Stimulated activated CD4-positive, alpha-beta T cell treated with anti-CD3 and anti-CD28 coated beads, Interleukin-15, amount 100 ng/mL, for 48 hours (primary cell): ENCODE measurements at regions not wholly inside any gene's neighbourhood (a gene's known extent, or its start where the extent isn't known, plus 50 kb on each side); places are given as distances from the start of the nearest gene placed in this dataset.
"Not testable (repeated sequence)": the region's sequence is repeated elsewhere in the genome, so short reads cannot be mapped to it uniquely, and the experiment has no call there.

Source experiments
- DNase-seq, 2 donors: peaks; one replicate each; pipeline ENCODE4 v3.0.0-alpha.2; 2020; ENCODE audit warnings: low read depth in 2 of 2

DNA sequence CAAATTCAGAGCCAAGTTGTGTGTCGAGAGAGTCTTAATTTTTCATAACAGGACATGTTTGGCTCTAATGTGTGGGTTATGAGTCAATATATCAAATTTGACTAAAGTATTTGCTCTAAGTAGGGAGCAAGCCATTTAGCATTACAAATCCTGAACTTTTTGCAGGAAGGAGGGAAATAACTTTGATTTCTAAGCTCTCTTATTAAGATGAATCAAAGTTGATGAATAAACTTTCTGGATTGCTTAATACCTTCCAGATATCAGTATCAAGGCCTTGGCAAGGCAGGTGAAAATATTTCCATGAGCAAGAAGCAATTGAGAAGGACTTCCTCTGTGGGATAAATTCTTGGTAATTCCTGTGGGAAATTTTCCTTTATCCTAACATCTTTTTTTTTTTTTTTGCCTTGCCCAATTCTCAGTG, 258.8 kb downstream of the AHR start:
- DNase-seq: no peak

DNA sequence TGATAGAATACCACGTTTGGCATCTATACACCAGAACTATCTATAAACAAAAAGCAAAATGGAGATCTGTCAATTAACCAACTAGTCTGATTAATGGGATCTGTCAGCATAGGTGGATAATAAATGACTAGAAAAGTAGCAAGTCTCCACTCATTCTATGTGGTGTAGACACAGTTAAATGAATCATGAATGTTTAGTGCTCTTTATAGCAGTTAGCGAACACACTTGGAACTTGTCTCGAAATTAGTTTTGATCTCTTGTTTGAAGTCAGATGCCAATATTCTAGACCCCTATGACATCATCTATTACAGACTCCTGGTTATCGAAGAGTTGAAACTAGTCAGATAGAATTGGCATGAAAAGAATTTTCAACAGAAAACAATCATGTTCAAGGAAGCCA, 259.7 kb downstream of the AHR start:
- no peak for DNase-seq

DNA sequence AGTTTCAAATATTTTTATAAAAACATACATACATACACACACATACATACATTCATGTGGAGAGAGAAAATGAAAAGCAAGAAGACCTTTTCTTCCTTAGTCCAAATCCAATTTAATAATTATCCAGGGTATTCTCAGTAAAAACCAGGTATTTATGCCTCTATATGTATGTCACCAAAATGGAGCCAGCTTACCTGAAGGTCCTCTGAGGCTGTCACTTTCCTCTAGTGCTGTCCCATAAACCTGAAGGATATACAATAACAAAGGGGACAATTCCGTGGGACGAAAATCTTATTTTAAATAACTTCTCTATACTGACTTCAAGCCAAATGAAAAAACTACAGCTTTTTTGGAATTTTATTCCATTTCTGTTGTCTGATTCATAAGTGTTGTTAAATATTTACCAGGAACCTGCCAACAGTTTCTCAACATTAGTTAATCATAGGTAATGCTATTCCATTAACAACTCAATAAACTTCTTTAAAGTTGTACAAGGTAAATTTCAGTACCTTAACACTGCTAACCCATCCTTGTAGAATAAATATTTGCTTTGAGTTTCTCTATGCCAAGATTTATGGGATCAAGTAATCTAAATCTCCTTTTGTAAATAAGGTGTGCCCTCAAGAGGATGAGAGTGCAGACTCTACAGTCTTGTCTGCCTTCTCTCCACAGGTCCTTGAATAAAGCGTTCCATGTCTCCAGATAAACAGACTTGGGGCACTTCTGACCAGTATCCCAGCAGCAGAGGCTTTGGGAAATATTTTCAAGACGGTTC, 260.3 kb downstream of the AHR start:
- DNase-seq: no peak

DNA sequence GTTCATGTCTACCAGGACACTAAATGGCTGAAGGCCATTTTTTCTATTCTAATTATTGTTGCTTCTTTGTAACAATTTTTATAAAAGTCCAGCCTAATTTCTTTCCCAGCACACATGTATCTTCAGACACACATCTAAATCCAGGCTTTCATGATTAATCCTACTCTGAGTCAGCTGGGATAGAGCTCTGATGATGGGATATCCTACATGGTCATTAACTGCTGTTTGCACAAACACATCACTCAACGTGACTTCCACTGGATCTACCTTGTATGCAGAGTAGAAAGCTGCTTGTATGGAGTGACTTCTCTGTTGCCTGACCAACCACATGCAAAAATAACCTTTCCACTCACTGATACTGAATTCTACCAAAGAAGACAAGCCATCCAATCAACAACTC, 260.9 kb downstream of the AHR start:
- no peak for DNase-seq

DNA sequence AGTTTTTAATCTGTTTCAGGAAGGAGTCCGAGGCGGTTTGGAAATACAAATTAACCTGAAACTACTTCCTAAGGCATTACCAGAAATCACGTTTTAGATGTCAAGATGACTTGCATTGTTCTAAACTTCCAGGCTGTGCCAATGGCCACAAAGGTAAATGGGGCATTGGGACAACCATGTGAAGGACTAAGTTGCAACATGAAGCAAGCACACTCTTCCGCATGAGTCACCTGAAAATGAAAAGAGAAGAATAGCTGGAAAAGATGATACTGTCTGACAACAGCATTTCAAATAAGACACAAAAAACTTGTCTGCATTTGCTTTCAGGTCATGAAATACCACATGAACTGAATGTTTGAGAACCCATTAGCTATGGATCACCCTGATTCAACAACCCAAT, 262.1 kb downstream of the AHR start:
- no peak for DNase-seq

DNA sequence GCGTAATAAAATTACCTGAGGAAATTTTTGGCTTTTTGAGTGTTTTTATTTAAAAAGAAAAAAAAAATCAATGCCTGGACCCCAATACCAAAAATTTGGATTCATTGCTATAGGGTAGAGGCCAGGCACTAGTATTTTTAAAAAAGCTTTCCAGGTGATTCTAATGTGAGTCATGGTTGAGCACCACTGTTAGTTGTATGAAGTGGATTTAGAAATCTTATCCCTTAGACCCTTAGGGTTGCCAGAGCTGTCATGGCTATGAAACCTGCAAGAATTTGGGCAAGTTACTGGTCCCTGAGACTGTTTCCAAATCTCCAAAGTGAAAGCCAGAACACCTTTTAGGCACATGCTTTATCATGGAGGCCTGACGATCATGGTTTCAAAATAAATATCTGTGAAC, 262.5 kb downstream of the AHR start:
- no peak for DNase-seq

DNA sequence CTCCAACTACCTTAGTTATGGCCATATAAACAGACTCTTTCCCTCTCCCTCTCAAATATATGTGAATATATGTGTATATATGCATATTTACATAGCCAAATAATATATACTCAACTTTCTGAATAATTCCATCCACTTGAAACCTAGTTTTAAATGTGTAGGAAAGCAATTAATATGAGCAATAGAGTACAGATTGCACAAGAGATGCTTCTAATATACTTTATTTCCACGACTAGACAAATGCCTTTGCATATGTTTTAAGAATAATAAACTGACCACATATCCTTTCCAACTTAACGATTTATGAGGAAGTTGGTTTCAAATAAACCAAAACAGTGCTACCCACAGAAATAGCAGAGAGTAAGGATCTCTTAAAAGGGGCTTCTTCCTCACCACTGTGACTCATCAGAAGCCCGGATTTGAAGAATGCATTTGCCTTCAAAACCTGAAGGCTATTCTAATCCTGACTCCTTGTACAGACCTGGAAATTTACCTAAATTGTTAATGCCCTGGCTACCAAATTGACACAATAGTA, 266.3 kb downstream of the AHR start:
- no peak for DNase-seq

DNA sequence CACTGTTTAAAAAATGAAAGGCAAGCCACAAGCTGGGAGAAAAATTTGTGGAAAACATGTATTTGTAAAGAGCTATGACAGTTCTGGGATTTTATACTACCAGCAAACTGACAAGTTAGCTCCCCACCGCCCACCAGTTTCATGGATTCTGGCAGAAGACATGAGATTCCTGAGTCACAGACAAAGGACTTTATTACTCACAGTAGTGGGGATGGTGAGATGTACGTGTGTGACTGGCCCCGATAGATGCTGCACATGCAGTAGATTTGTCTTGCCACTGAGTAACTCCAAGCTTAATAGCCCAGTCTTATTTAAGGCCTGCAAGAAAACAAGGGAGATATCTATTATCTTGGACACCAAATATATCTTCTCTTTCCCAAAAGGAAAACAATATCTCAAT, 281.7 kb downstream of the AHR start:
- no peak for DNase-seq

DNA sequence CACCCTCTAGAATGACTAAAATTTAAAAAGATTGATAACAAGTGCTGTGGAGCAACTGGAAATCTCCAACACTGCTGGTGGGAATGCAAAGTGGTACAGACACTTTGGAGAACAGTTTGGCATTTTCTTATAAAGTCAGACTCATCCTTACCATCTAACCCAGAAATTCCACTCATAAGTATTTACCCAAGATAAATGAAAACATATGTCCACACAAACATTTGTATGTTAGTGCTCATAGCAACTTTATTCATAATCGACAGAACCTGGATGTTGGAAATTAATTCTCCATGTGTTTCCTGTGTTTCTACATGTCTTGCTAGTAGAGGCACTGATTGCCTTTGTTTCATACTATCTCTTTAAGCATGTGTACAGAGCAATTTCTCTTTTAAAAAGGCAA, 282.4 kb downstream of the AHR start:
- DNase-seq: no peak

DNA sequence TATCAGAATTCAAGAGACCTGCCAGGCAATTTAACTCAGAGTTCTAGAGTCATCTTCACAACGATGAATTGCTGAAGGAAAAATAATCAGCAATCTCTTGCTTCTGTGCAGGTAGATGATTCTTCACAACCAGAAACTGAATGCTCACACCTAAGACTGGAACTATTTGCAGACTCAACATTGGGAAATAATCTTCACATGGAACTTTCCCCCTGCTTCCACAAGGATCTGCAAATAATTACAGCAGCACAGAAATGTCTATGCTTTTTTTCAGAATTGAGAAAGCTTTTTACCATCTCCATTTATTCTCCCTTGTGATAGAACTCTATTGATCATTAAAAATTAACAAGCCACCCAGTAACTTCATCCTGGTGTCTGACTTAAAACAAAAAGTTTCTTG, 282.8 kb downstream of the AHR start:
- DNase-seq: no peak

DNA sequence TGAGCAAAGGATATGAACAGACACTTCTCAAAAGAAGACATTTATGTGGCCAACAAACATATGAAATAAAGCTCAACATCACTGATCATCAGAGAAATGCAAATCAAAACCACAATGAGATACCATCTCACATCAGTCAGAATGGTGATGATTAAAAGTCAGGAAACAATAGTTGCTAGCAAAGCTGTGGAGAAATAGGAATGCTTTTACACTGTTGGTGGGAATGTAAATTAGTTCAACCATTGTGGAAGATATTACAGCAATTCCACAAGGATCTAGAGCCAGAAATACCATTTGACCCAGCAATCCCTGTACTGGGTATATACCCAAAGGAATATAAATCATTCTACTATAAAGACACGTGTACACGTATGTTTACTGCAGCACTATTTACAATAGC, 284.2 kb downstream of the AHR start:
- DNase-seq: not testable (repeated sequence)

DNA sequence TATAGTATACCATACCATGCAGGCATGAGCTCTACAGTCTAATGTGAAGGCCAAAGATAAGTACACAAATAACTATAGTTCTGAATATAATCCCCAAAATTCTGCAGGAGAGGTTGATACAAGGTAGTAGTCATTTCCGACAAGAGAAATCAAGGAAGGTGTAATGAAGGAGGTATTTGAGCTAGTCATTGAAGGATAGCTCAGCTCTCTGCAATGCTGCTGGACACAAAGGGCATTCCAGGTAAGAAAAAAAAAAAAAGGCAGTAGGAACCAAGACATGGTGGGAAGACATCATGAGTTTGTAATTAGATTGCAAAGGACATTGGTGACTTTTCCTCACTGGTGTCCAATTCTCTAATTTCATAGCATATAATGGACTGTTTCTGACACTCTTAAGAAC, 285.3 kb downstream of the AHR start:
- DNase-seq: no peak

DNA sequence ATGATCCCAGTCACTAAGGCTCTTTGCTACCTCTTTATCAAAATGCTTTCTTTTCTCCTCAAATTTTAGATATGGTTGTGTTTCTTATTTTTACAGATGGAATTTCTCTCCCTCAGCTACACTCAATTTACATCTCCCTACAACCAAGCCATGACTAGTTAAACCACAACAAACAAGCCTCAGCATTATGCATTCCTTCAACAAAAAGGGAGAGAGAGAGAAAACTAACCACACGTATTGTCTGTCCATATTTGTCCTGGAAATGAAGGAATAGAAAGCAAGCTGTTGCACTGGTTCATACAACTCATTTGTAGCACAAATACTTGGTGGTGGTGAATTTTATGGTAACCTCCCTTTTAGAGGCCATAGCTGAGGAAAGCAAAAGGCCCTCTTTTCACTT, 286.4 kb downstream of the AHR start:
- no peak for DNase-seq

DNA sequence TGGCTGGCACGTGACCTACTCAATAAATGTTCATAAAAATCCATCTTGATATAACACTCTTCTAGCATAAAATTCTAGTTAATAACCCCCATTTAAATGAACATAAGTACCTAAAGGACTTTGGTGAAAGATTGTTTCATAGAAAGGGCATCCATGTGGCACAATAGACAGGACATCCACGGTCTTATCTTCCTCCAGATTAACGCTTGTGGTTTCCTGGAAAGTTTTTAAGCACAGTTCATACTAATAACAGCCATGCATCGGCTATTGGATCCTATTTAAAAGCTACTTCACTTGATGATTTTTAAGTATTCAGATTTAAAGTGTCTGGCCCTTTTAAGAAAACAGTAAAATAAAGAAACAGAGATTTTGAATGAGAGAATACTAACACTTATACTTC, 288.3 kb downstream of the AHR start:
- DNase-seq: no peak

DNA sequence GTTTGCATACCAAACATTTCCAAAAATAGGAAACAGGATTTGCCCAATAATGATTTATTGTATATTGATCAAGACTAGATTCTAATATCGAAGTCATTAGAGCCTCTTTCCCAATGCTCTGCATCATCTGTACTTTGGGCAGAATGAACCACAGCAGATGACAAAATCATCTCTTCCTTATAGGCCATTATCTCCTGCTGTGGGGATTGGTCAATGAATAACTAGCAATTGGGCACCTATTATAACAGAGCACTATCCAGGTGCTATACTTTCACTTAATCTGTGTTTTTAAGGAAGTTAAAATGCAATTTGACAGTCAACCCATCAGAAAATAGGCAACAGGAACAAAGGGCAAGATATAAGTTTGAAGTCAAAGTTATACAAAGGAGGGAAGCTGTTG, 290.3 kb downstream of the AHR start:
- no peak for DNase-seq

DNA sequence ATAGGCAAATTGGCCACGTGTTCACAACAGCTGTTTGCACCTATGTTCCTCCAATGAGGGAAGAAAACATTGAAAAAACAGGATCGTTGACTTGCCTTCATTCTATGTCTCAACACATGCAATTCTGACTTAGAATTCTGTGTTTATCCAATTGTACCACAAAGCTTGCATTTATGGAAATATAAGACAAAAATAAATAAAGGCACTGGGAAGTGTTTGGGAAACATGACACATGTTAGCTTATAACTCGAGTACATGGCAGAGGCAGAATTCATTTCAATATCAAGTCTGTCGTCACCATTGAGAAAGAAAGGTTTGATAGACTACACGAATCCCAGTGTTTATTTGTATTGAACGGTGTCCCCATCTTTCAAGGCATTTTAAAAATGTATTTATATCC, 291.2 kb downstream of the AHR start:
- no peak for DNase-seq

DNA sequence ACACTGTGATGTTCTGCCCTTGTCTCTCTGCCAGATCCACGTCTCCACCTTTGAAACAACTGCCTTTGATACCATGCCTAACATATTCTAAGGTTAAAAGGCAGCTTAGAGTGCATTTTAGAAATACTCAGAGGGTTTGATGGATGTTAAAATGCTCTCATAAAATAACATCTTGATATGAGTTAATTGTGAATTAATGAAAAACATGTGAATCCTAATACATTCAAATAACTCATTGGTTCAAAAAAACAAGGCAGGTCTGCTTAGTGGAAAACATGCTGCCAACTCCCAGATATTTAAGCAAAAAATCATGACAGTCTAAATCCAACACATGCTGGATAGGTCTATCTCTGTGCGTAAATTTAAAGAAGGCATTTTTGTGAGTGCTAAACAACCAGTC, 291.8 kb downstream of the AHR start:
- no peak for DNase-seq

DNA sequence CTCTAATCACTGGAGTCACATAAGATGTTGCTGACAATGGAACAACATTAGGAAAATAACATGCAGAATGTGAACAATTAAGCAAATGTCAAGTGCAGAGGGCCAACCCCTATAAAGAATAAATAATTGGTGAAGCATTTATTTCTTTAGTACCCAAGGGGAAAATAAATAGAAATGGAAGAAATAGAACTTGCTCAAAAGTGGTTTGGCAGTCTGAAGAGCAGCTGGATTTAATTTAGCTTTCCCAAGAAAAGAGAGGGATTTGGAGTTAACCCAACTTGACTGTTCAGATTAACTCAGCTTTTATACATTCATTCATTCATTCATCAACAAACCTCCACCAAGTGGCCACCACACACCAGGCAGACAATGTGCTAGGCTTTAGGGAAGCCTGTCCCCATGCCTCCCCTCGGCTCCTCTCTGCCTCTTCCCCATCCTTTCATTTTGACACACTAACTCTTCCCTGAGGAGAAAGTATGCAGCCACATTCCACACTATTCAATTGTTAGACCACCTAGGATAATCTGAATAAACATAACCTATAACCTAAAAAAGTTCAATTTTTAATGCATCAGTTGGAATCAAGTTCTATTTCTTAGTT, 295.5 kb downstream of the AHR start:
- no peak for DNase-seq

DNA sequence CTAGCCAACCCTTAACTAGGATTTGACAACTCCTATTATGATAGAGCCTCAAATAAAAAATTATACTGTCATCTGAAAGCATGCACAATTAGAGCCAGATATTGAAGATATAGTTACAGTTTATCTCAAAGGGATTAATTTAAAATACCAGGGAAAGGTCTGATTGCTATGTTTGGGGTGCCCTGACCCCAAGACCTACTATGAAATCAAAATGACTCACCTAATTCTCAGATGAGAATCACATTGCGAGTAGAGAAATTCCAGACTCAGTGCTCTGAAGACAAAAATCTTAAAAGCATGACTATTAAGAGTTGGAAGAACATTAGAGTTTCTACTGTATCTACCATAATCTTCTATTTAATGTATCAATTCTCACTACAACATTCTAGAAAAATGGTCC, 297.1 kb downstream of the AHR start:
- DNase-seq: no peak

DNA sequence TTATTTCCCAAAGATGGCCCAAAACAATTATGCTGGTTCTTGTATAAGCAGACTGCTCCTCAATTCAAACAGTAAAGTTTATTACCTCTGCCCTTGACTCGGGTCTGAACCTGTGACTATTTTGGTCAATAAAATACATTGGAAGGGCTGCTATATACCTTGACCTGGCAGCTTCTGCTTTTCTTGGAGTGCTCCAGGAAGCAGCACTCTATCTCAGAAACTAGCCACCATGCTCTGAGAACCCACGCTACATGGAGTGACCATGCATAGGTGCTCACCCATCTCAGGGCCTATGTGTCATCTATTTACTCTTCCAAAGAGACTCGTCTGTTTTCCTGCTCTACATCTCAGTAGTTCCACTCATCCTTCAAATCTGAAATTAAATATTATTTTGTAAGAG, 299.9 kb downstream of the AHR start:
- DNase-seq: no peak

DNA sequence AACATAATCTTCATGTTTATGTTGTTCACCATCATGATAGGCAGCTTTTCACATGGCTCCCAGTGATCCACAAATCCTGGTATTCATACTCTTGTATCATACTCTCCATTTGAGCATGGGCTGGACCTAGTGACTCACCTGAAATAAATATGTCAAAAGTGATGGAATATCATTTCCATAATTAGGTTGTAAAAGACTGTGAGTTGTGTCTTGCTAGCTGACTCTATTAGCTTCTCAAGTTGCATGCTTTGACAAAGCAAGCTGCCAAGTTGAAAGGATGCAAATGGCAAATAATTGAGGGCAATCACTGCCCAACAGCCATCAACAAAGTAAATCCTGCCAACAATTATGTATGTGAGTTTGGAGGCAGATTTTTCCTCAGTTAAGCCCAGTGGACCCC, 300.4 kb downstream of the AHR start:
- DNase-seq: no peak

DNA sequence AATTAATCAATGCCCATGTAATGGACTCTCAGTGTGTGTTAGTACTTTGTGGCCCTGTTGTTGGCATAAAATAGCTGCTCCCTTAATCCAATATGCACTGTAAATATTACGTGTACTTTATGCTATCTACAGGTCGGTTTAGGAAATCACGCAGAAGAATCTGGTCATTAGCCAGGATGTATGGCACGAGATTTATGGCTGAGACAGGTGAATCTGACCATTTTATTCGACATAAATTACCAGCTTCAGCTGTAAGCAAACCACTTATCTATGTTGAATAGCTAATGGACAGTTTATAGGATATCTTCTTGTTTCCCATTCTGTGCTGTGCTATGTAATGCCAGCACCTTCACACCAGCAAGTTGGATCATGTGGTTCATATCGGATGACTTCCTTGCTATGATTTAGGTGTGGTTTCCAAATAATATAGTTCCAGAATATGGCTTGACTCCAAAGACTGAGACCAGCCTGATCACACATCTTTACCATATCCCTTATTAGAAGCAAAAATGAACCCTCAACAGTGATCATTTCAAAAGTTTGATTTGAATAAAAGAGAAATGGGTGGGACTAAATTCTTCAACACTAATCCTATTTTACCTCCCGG, 301.4 kb downstream of the AHR start:
- DNase-seq: no peak

DNA sequence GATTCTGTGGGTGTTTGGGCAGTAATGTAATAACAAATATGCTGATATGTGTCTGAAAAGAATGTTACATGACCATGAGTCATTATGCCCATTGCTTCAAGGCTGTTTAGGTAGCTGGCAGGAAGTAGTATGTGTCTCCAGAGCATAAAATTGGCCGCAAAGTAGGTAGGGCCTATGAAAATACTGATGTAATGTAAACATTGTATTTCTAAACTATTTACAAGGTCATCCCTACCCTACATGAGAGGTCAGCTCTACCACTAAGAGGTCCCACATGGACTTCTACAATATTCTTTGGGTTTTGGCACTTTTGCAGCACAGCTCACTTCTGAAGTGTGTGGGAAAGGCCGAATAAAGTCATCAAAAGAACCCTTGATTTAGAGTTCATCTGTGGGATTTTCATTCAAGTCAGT, 301.9 kb downstream of the AHR start:
- no peak for DNase-seq
